H9 (cell line): ENCODE measurements at regions not wholly inside any gene's neighbourhood (a gene's known extent, or its start where the extent isn't known, plus 50 kb on each side); places are given as distances from the start of the nearest gene placed in this dataset.

ENCODE experiments used
- DNase-seq: peaks from one replicate; pipeline ENCODE4 v3.0.0-alpha.2; 2017
- H2AFZ ChIP-seq: one replicate; pipeline ENCODE4 v1.6.1; 2013; ENCODE audit warnings: mild to moderate bottlenecking, low read length, control low read depth, moderate library complexity
- H2AK5ac ChIP-seq: 2 replicates; pipeline ENCODE4 v1.6.1; 2013; ENCODE audit warnings: low read length, control low read depth, mixed read lengths; ENCODE audit not compliant: insufficient read length
- H2BK120ac ChIP-seq: one replicate; pipeline ENCODE4 v1.6.1; 2013; ENCODE audit warnings: low read depth, mild to moderate bottlenecking, low read length, control low read depth, inconsistent platforms; ENCODE audit not compliant: poor library complexity, severe bottlenecking
- H2BK12ac ChIP-seq: 2 replicates; pipeline ENCODE4 v1.6.1; 2013; ENCODE audit warnings: low read length, control low read depth, mixed read lengths, low read depth; ENCODE audit not compliant: insufficient read length
- H2BK15ac ChIP-seq: 2 replicates; pipeline ENCODE4 v1.6.1; 2013; ENCODE audit warnings: low read depth, low read length, control low read depth
- H2BK20ac ChIP-seq: one replicate; pipeline ENCODE4 v1.6.1; 2013; ENCODE audit warnings: low read depth, mild to moderate bottlenecking, low read length, control low read depth, inconsistent platforms; ENCODE audit not compliant: poor library complexity, severe bottlenecking
- H2BK5ac ChIP-seq: 2 replicates; pipeline ENCODE4 v1.6.1; 2013; ENCODE audit warnings: low read length, control low read depth, mixed read lengths; ENCODE audit not compliant: insufficient read length
- H3K14ac ChIP-seq: 2 replicates; pipeline ENCODE4 v1.6.1; 2013; ENCODE audit warnings: low read length, control low read depth; ENCODE audit not compliant: insufficient read depth
- H3K18ac ChIP-seq: 2 replicates; pipeline ENCODE4 v1.6.1; 2013; ENCODE audit warnings: low read depth, mild to moderate bottlenecking, mixed read lengths, low read length, control low read depth; ENCODE audit not compliant: insufficient read length
- H3K23ac ChIP-seq: 2 replicates; pipeline ENCODE4 v1.6.1; 2013; ENCODE audit warnings: low read length, control low read depth, mixed read lengths, low read depth; ENCODE audit not compliant: insufficient read length
- H3K23me2 ChIP-seq: 2 replicates; pipeline ENCODE4 v1.6.1; 2013; ENCODE audit warnings: low read depth, mild to moderate bottlenecking, mixed read lengths, low read length, control low read depth; ENCODE audit not compliant: insufficient read length, poor library complexity, severe bottlenecking
- H3K27ac ChIP-seq: 2 replicates; pipeline ENCODE4 v1.5.1; 2013; ENCODE audit warnings: low read length, control low read depth, mixed read lengths, low read depth; ENCODE audit not compliant: insufficient read length
- H3K27me3 ChIP-seq: 2 replicates; pipeline ENCODE4 v1.6.1; 2013; ENCODE audit warnings: low read length, control low read depth, inconsistent platforms; ENCODE audit not compliant: insufficient read depth
- H3K4ac ChIP-seq: 2 replicates; pipeline ENCODE4 v1.6.1; 2013; ENCODE audit warnings: low read depth, mild to moderate bottlenecking, control low read depth, inconsistent platforms, low read length, moderate library complexity
- H3K4me1 ChIP-seq: 2 replicates; pipeline ENCODE4 v1.6.1; 2013; ENCODE audit warnings: low read length, control low read depth, inconsistent platforms; ENCODE audit not compliant: insufficient read depth
- H3K4me2 ChIP-seq: 2 replicates; pipeline ENCODE4 v1.6.1; 2013; ENCODE audit warnings: low read length, control low read depth, mixed read lengths; ENCODE audit not compliant: insufficient read length, insufficient read depth
- H3K56ac ChIP-seq: 2 replicates; pipeline ENCODE4 v1.6.1; 2013; ENCODE audit warnings: low read depth, mild to moderate bottlenecking, mixed read lengths, low read length, control low read depth; ENCODE audit not compliant: insufficient read length
- H3K79me1 ChIP-seq: 2 replicates; pipeline ENCODE4 v1.6.1; 2013; ENCODE audit warnings: low read depth, mild to moderate bottlenecking, moderate library complexity, low read length, control low read depth, inconsistent platforms; ENCODE audit not compliant: insufficient read depth, poor library complexity, severe bottlenecking
- H3K79me2 ChIP-seq: 2 replicates; pipeline ENCODE4 v1.6.1; 2013; ENCODE audit warnings: low read length, control low read depth, inconsistent platforms; ENCODE audit not compliant: insufficient read depth
- H3K9ac ChIP-seq: 2 replicates; pipeline ENCODE4 v1.6.1; 2013; ENCODE audit warnings: low read length, control low read depth, mixed read lengths; ENCODE audit not compliant: insufficient read length; ENCODE audit errors: extremely low read depth
- H3K9me3 ChIP-seq: one replicate; pipeline ENCODE4 v1.6.1; 2013; ENCODE audit warnings: low read depth, low read length, inconsistent platforms; ENCODE audit not compliant: control insufficient read depth
- H3T11ph ChIP-seq: one replicate; pipeline ENCODE4 v1.6.1; 2013; ENCODE audit warnings: mild to moderate bottlenecking, low read length, control low read depth, inconsistent platforms
- H4K20me1 ChIP-seq: one replicate; pipeline ENCODE4 v1.6.1; 2013; ENCODE audit not compliant: control insufficient read depth, insufficient read length, insufficient read depth
- H4K5ac ChIP-seq: 2 replicates; pipeline ENCODE4 v1.6.1; 2013; ENCODE audit warnings: low read depth, mild to moderate bottlenecking, mixed read lengths, low read length, control low read depth; ENCODE audit not compliant: insufficient read length
- H4K8ac ChIP-seq: replicated peaks from 2 replicates; pipeline ENCODE4 v1.6.1; 2013; ENCODE audit warnings: low read length, control low read depth, mixed read lengths, low read depth; ENCODE audit not compliant: insufficient read length
- H4K91ac ChIP-seq: 2 replicates; pipeline ENCODE4 v1.6.1; 2013; ENCODE audit warnings: low read depth, mild to moderate bottlenecking, moderate library complexity, mixed read lengths, low read length, control low read depth; ENCODE audit not compliant: insufficient read length
- H3K27ac Mint-ChIP-seq, 3 experiments: 2 replicates in 2 of 3; 3 replicates in 1 of 3; pipeline ENCODE4 v1.8.0; 2020 to 2021; ENCODE audit warnings: mixed read lengths in 3 of 3, mild to moderate bottlenecking in 1 of 3, moderate library complexity in 1 of 3
- H3K27me3 Mint-ChIP-seq: 2 replicates; pipeline ENCODE4 v1.8.0; 2021; ENCODE audit warnings: low read depth, mild to moderate bottlenecking, moderate library complexity, mixed read lengths
- H3K36me3 Mint-ChIP-seq, 3 experiments: 2 replicates in 2 of 3; 3 replicates in 1 of 3; pipeline ENCODE4 v1.8.0; 2020 to 2021; ENCODE audit warnings: low read depth in 3 of 3, mixed read lengths in 3 of 3; ENCODE audit not compliant: insufficient read depth in 1 of 3
- H3K4me1 Mint-ChIP-seq, 2 experiments: 2 replicates each; pipeline ENCODE4 v1.8.0; 2020; ENCODE audit warnings: mixed read lengths in 2 of 2
- H3K4me3 Mint-ChIP-seq, 2 experiments: 2 replicates in 1 of 2; 3 replicates in 1 of 2; pipeline ENCODE4 v1.8.0; 2020 to 2021; ENCODE audit warnings: mild to moderate bottlenecking in 2 of 2, mixed read lengths in 2 of 2, moderate library complexity in 1 of 2
- H3K9me3 Mint-ChIP-seq, 2 experiments: 2 replicates in 1 of 2; 3 replicates in 1 of 2; pipeline ENCODE4 v1.8.0; 2020; ENCODE audit warnings: mild to moderate bottlenecking in 2 of 2, mixed read lengths in 2 of 2, moderate library complexity in 1 of 2
- WGBS: extraction: QIAGEN DNeasy Blood & Tissue Kit; methylation state at CpG from one replicate; pipeline ENCODE4 v1.1.7; 2013; ENCODE audit warnings: missing lambda C conversion rate, low lambda C conversion rate, mixed read lengths; ENCODE audit not compliant: insufficient read length; ENCODE audit errors: extremely low coverage; 5-methylcytosine and 5-hydroxymethylcytosine counted together
- TF ChIP-seq, protein P1 (sequence below): fragments of 200-600 bp; sonication (generic); conservative IDR thresholded peaks from 3 replicates; pipeline ENCODE4 v1.8.0; 2021; ENCODE audit warnings: antibody characterized with exemption, mild to moderate bottlenecking

GRCh38 chr7:47188653-47189315 lies 393.1 kb downstream of the TNS3 start:
- Histone ChIP-seq H3K27me3 (no peaks in the 10 kb centered on the region), H3K9me3 (no peaks in the 10 kb centered on the region), H2BK20ac (no peak overlapping the region), H3K14ac (no peak overlapping the region), H3T11ph (no peak overlapping the region), H3K56ac (no peak overlapping the region), H2BK5ac (no peak overlapping the region), H3K27ac (no peak overlapping the region), H3K18ac (no peak overlapping the region), H2BK15ac (no peak overlapping the region), H3K79me1 (no peaks in the 10 kb centered on the region), H3K4me1 (no peaks in the 10 kb centered on the region), H3K79me2 (no peaks in the 10 kb centered on the region), H4K5ac (no peak overlapping the region), H3K23ac (no peak overlapping the region), H3K4ac (no peak overlapping the region), H2BK12ac (no peak overlapping the region), H2AK5ac (no peak overlapping the region), H3K23me2 (no peaks in the 10 kb centered on the region), H4K91ac (no peak overlapping the region), H2AFZ (no peak overlapping the region), H3K4me2 (no peak overlapping the region), H4K20me1 (no peaks in the 10 kb centered on the region), H4K8ac (no peak overlapping the region), H3K9ac (no peak overlapping the region), H2BK120ac (no peak overlapping the region)
- no peaks in the 10 kb centered on the region for H3K9me3 Mint-ChIP-seq
- H3K27ac Mint-ChIP-seq, result no peak overlapping the region
- H3K27me3 Mint-ChIP-seq, result peaks cover 11% of the 10 kb centered on the region
- H3K4me3 Mint-ChIP-seq, result no peak overlapping the region
- DNase-seq, result no peak
- H3K4me1 Mint-ChIP-seq, result peaks cover 8 to 10% of the 10 kb centered on the region in 2 experiments
- no CpG with 5 or more reads among the region's 2 CpGs for WGBS
- TF ChIP-seq, protein P1, sequence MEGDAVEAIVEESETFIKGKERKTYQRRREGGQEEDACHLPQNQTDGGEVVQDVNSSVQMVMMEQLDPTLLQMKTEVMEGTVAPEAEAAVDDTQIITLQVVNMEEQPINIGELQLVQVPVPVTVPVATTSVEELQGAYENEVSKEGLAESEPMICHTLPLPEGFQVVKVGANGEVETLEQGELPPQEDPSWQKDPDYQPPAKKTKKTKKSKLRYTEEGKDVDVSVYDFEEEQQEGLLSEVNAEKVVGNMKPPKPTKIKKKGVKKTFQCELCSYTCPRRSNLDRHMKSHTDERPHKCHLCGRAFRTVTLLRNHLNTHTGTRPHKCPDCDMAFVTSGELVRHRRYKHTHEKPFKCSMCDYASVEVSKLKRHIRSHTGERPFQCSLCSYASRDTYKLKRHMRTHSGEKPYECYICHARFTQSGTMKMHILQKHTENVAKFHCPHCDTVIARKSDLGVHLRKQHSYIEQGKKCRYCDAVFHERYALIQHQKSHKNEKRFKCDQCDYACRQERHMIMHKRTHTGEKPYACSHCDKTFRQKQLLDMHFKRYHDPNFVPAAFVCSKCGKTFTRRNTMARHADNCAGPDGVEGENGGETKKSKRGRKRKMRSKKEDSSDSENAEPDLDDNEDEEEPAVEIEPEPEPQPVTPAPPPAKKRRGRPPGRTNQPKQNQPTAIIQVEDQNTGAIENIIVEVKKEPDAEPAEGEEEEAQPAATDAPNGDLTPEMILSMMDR, result no peak
- H3K36me3 Mint-ChIP-seq, result no peaks in the 10 kb centered on the region
